ENCODE measurements at regions not wholly inside any gene's neighbourhood (a gene's known extent, or its start where the extent isn't known, plus 50 kb on each side); places are given as distances from the start of the nearest gene placed in this dataset.

DNA sequence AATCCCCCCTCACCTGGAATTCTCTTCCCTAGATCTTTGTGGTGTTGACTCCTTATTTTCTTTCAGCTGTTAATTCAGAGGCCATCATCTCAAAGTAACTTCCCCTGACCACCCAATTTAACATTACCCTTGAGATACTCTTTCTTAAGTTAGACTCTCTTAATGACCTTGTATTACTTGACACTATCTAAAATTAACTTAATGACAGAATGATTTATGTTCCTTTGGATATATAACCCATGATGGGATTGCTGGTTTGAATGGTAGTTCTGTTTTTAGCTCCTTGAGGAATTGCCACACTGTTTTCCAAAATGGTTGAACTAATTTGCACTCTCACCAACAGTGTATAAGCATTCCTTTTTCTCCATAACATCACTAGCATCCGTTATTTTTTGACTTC is 298.0 kb downstream of the NNT start:
- no peaks in the 10 kb centered on the region for H3K36me3 ChIP-seq (ENCODE audit: control insufficient read depth in 4 of 4, insufficient read depth in 4 of 4, low read length in 3 of 4)
- H3K4me1 ChIP-seq (ENCODE audit: control extremely low read depth in 1 of 4, control insufficient read depth in 4 of 4, insufficient read depth in 4 of 4, low read length in 3 of 4) = no peaks in the 10 kb centered on the region
- H3K27ac ChIP-seq (ENCODE audit: insufficient read depth in 1 of 2, low read depth in 1 of 2, low read length in 2 of 2, poor library complexity in 1 of 2, severe bottlenecking in 2 of 2) = no peak overlapping the region
- no peaks in the 10 kb centered on the region for H3K27me3 ChIP-seq (replicated peaks in 2 of 5; ENCODE audit: control insufficient read depth in 4 of 5, insufficient read depth in 5 of 5, low read length in 4 of 5)
- no peak for DNase-seq
- POLR2A ChIA-PET = no interaction called here
- no peaks in the 10 kb centered on the region for H3K9me3 ChIP-seq (ENCODE audit: control extremely low read depth in 1 of 5, control insufficient read depth in 4 of 5, insufficient read depth in 2 of 5, low read depth in 1 of 5, low read length in 4 of 5)
- no peak overlapping the region for H3K4me3 ChIP-seq (ENCODE audit: control insufficient read depth in 1 of 7, extremely low read depth in 1 of 7, insufficient read depth in 4 of 7, low read depth in 2 of 7, low read length in 6 of 7)
- CTCF ChIA-PET = no interaction called here
- no CpG with 5 or more reads among the region's 1 CpG for WGBS (ENCODE audit: insufficient coverage)

DNA sequence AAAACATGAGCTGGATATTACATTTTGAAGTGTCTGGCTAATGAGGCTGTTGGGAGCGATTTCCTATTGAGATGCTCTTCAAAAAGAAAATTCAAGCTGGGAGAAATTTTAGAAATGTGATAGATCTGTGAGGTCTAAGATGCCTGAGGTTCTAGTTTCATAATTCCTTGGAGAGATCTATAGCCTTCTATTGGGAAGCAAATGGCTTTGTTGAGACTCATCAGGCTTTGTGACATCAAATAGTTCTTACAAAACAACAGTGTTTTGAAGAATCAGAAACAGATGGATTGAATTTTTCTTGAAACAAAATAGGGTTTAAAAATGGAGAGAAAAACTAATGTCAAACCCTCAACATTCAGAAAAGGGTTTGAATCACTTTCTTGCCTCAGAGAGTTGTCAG is 292.9 kb downstream of the NNT start:
- POLR2A ChIA-PET = no interaction called here
- Histone ChIP-seq H3K4me3 (ENCODE audit: control insufficient read depth in 1 of 7, extremely low read depth in 1 of 7, insufficient read depth in 4 of 7, low read depth in 2 of 7, low read length in 6 of 7) (no peak overlapping the region), H3K27me3 (replicated peaks in 2 of 5; ENCODE audit: control insufficient read depth in 4 of 5, insufficient read depth in 5 of 5, low read length in 4 of 5) (no peaks in the 10 kb centered on the region), H3K4me1 (ENCODE audit: control extremely low read depth in 1 of 4, control insufficient read depth in 4 of 4, insufficient read depth in 4 of 4, low read length in 3 of 4) (no peaks in the 10 kb centered on the region), H3K27ac (ENCODE audit: insufficient read depth in 1 of 2, low read depth in 1 of 2, low read length in 2 of 2, poor library complexity in 1 of 2, severe bottlenecking in 2 of 2) (no peak overlapping the region), H3K9me3 (ENCODE audit: control extremely low read depth in 1 of 5, control insufficient read depth in 4 of 5, insufficient read depth in 2 of 5, low read depth in 1 of 5, low read length in 4 of 5) (no peaks in the 10 kb centered on the region), H3K36me3 (ENCODE audit: control insufficient read depth in 4 of 4, insufficient read depth in 4 of 4, low read length in 3 of 4) (no peaks in the 10 kb centered on the region)
- no peak for DNase-seq
- WGBS (ENCODE audit: insufficient coverage) = 100% methylated on average over 1 of the region's 1 CpG
- CTCF ChIA-PET = no interaction called here

DNA sequence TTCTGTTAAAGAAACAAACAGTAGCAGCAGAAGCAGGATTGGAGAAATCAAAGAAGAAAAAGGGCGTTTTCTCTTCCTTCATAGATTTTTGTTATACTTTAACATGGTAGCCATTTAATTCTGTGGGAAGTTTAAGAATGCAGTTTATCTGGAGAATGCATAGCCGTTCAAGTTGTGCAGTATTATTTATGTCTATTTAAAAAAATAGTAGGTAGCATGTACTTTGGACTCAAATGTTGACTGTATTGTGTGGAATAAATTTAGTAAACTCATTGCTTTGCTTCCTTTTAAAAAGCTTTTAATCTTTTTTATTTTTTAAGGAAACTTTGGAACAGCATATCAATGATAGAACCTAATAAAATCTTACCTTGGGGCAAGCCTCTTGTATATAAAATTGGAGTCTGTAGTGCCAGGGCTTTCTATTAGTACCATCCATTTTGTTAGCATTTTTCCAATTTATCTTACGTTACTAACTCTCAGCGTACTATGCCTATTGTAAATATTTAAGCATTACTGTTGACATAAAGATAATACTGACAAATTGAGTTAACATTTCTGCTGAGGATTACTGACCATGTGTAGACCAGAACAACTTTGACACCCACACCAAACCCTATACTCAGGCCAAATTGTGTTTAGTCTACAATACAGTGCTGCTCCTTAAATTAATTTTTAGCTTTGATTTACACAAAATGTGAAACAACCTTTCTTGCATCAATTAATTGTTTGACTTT is 291.1 kb downstream of the NNT start:
- Histone ChIP-seq H3K4me3 (ENCODE audit: control insufficient read depth in 1 of 7, extremely low read depth in 1 of 7, insufficient read depth in 4 of 7, low read depth in 2 of 7, low read length in 6 of 7) (no peak overlapping the region), H3K4me1 (ENCODE audit: control extremely low read depth in 1 of 4, control insufficient read depth in 4 of 4, insufficient read depth in 4 of 4, low read length in 3 of 4) (no peaks in the 10 kb centered on the region), H3K9me3 (ENCODE audit: control extremely low read depth in 1 of 5, control insufficient read depth in 4 of 5, insufficient read depth in 2 of 5, low read depth in 1 of 5, low read length in 4 of 5) (no peaks in the 10 kb centered on the region), H3K27me3 (replicated peaks in 2 of 5; ENCODE audit: control insufficient read depth in 4 of 5, insufficient read depth in 5 of 5, low read length in 4 of 5) (no peaks in the 10 kb centered on the region), H3K27ac (ENCODE audit: insufficient read depth in 1 of 2, low read depth in 1 of 2, low read length in 2 of 2, poor library complexity in 1 of 2, severe bottlenecking in 2 of 2) (no peak overlapping the region), H3K36me3 (ENCODE audit: control insufficient read depth in 4 of 4, insufficient read depth in 4 of 4, low read length in 3 of 4) (no peaks in the 10 kb centered on the region)
- ChIA-PET POLR2A (no interaction called here), CTCF (no interaction called here)
- no peak for DNase-seq
- WGBS (ENCODE audit: insufficient coverage) = no CpG with 5 or more reads among the region's 4 CpGs

DNA sequence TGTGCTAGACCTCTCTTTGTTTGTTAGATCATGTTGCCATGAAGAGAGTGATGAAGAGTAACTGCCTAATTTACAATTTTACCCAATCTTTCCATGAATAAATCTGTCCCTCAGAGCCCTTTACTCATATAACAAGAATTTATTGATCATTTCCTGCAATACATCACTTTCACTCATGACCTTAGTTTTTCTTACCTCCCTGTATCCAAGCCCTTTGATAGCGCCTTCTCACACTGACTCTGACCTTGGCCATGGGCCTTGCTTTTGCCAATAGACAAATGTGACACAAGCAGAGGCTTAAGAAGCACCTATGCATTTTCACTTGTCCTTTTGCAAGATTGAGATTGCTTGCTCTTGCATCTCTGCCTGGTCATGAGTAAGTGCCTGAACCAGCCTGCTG is 288.1 kb downstream of the NNT start:
- WGBS (ENCODE audit: insufficient coverage) = 100% methylated on average over 1 of the region's 1 CpG
- CTCF ChIA-PET = no interaction called here

DNA sequence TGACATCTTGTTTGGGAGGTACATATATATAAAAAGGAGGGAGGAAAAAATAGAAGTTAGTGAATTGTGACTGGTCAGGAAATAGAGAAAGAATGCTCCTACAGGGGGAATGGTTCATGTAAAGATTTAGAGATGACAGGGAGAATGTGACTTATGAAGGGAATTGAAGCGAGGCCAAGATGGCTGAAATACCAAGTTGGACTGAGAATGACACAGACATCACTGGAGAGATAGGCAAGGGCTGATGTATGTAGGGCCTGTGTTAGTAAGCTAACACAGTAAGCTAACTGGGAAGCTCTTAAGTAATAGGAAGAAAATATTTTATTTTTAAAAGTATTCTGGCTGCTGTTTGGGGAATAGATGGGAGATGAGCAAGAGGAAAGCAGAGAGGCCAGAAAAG is 286.3 kb downstream of the NNT start:
- Histone ChIP-seq H3K9me3 (ENCODE audit: control extremely low read depth in 1 of 5, control insufficient read depth in 4 of 5, insufficient read depth in 2 of 5, low read depth in 1 of 5, low read length in 4 of 5) (no peaks in the 10 kb centered on the region), H3K4me3 (ENCODE audit: control insufficient read depth in 1 of 7, extremely low read depth in 1 of 7, insufficient read depth in 4 of 7, low read depth in 2 of 7, low read length in 6 of 7) (no peak overlapping the region), H3K27me3 (replicated peaks in 2 of 5; ENCODE audit: control insufficient read depth in 4 of 5, insufficient read depth in 5 of 5, low read length in 4 of 5) (no peaks in the 10 kb centered on the region), H3K27ac (ENCODE audit: insufficient read depth in 1 of 2, low read depth in 1 of 2, low read length in 2 of 2, poor library complexity in 1 of 2, severe bottlenecking in 2 of 2) (no peak overlapping the region), H3K4me1 (ENCODE audit: control extremely low read depth in 1 of 4, control insufficient read depth in 4 of 4, insufficient read depth in 4 of 4, low read length in 3 of 4) (no peaks in the 10 kb centered on the region), H3K36me3 (ENCODE audit: control insufficient read depth in 4 of 4, insufficient read depth in 4 of 4, low read length in 3 of 4) (no peaks in the 10 kb centered on the region)
- ChIA-PET POLR2A (no interaction called here), CTCF (no interaction called here)
- DNase-seq = no peak
- WGBS (ENCODE audit: insufficient coverage) = 90% methylated on average over 1 of the region's 1 CpG

More for the DNA sequence above, 288.1 kb downstream of the NNT start:
- no peak overlapping the region for H3K27ac ChIP-seq (ENCODE audit: insufficient read depth in 1 of 2, low read depth in 1 of 2, low read length in 2 of 2, poor library complexity in 1 of 2, severe bottlenecking in 2 of 2)
- no peaks in the 10 kb centered on the region for H3K4me1 ChIP-seq (ENCODE audit: control extremely low read depth in 1 of 4, control insufficient read depth in 4 of 4, insufficient read depth in 4 of 4, low read length in 3 of 4)
- DNase-seq = no peak
- no peaks in the 10 kb centered on the region for H3K27me3 ChIP-seq (replicated peaks in 2 of 5; ENCODE audit: control insufficient read depth in 4 of 5, insufficient read depth in 5 of 5, low read length in 4 of 5)
- POLR2A ChIA-PET = no interaction called here
- no peaks in the 10 kb centered on the region for H3K9me3 ChIP-seq (ENCODE audit: control extremely low read depth in 1 of 5, control insufficient read depth in 4 of 5, insufficient read depth in 2 of 5, low read depth in 1 of 5, low read length in 4 of 5)
- no peak overlapping the region for H3K4me3 ChIP-seq (ENCODE audit: control insufficient read depth in 1 of 7, extremely low read depth in 1 of 7, insufficient read depth in 4 of 7, low read depth in 2 of 7, low read length in 6 of 7)
- no peaks in the 10 kb centered on the region for H3K36me3 ChIP-seq (ENCODE audit: control insufficient read depth in 4 of 4, insufficient read depth in 4 of 4, low read length in 3 of 4)

DNA sequence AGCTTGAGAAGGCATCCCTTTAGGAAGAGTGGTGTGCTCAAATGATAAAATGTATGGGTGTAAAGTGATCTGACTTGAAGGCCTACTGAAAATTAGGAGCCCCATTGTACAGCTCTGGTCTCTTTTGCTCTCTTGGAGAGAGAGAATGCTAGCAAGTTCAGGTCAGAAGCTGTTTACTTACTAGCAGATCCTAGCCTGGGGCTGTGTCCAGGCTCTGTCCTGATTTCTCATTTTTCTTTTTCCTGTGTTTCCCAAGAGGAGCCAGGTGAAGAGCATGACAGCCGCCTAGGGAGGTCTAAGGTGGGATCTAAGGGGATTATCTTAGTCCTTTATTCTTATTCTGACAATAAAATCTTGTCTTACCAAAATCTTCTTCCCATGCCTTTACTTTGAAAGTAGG is 272.8 kb downstream of the NNT start:
- H3K27me3 ChIP-seq (replicated peaks in 2 of 5; ENCODE audit: control insufficient read depth in 4 of 5, insufficient read depth in 5 of 5, low read length in 4 of 5) = no peaks in the 10 kb centered on the region
- H3K4me3 ChIP-seq (ENCODE audit: control insufficient read depth in 1 of 7, extremely low read depth in 1 of 7, insufficient read depth in 4 of 7, low read depth in 2 of 7, low read length in 6 of 7) = no peak overlapping the region
- no peak for DNase-seq
- no CpG with 5 or more reads among the region's 1 CpG for WGBS (ENCODE audit: insufficient coverage)
- H3K9me3 ChIP-seq (ENCODE audit: control extremely low read depth in 1 of 5, control insufficient read depth in 4 of 5, insufficient read depth in 2 of 5, low read depth in 1 of 5, low read length in 4 of 5) = no peaks in the 10 kb centered on the region
- POLR2A ChIA-PET = no interaction called here
- H3K27ac ChIP-seq (ENCODE audit: insufficient read depth in 1 of 2, low read depth in 1 of 2, low read length in 2 of 2, poor library complexity in 1 of 2, severe bottlenecking in 2 of 2) = no peak overlapping the region
- H3K4me1 ChIP-seq (ENCODE audit: control extremely low read depth in 1 of 4, control insufficient read depth in 4 of 4, insufficient read depth in 4 of 4, low read length in 3 of 4) = no peaks in the 10 kb centered on the region
- H3K36me3 ChIP-seq (ENCODE audit: control insufficient read depth in 4 of 4, insufficient read depth in 4 of 4, low read length in 3 of 4) = no peaks in the 10 kb centered on the region
- CTCF ChIA-PET = no interaction called here

DNA sequence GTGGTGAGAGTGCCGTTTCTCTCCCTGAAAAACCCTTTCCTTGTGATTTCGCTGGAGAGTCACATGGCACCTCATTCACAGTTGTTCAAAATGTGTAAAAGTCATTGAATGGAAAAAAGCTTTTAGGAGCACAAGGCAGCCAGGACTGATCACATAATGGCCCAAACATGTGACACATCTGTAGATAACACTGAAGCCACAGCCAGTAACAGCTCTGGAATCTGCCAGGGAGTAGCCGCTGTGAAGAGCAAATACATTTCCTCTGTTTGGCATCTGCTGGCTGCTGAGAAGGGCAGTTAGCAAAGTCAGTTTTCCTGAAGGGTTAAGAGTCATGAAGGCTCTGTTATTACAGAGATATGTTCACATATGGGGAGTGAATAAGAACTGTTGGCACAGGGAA is 271.8 kb downstream of the NNT start:
- Histone ChIP-seq H3K9me3 (ENCODE audit: control extremely low read depth in 1 of 5, control insufficient read depth in 4 of 5, insufficient read depth in 2 of 5, low read depth in 1 of 5, low read length in 4 of 5) (no peaks in the 10 kb centered on the region), H3K27me3 (replicated peaks in 2 of 5; ENCODE audit: control insufficient read depth in 4 of 5, insufficient read depth in 5 of 5, low read length in 4 of 5) (no peaks in the 10 kb centered on the region), H3K36me3 (ENCODE audit: control insufficient read depth in 4 of 4, insufficient read depth in 4 of 4, low read length in 3 of 4) (no peaks in the 10 kb centered on the region), H3K4me1 (ENCODE audit: control extremely low read depth in 1 of 4, control insufficient read depth in 4 of 4, insufficient read depth in 4 of 4, low read length in 3 of 4) (no peaks in the 10 kb centered on the region), H3K27ac (ENCODE audit: insufficient read depth in 1 of 2, low read depth in 1 of 2, low read length in 2 of 2, poor library complexity in 1 of 2, severe bottlenecking in 2 of 2) (no peak overlapping the region), H3K4me3 (ENCODE audit: control insufficient read depth in 1 of 7, extremely low read depth in 1 of 7, insufficient read depth in 4 of 7, low read depth in 2 of 7, low read length in 6 of 7) (no peak overlapping the region)
- ChIA-PET POLR2A (no interaction called here), CTCF (interaction anchor here (1.3 kb wide), 1 partner anchor 9 kb away, joined by 3 read pairs; no protein-coding TSS in a partner anchor)
- WGBS (ENCODE audit: insufficient coverage) = 66% methylated on average over 3 of the region's 3 CpGs
- no peak for DNase-seq

Data from common myeloid progenitor, CD34-positive (primary cell).